ENCODE measurements at regions not wholly inside any gene's neighbourhood (a gene's known extent, or its start where the extent isn't known, plus 50 kb on each side); places are given as distances from the start of the nearest gene placed in this dataset.

GRCh38 chr4:82232891-82233290 is 140.9 kb downstream of the HNRNPD start:
- DNase-seq (ENCODE audit: low read depth in 1 of 2, low spot score in 2 of 2) = no peak
- no peak overlapping the region for H3K4ac ChIP-seq (replicated peaks; ENCODE audit: insufficient read length, low read depth, low read length)
- no peak overlapping the region for H3K23ac ChIP-seq (ENCODE audit: insufficient read length)
- H2AK5ac ChIP-seq (ENCODE audit: low read depth, low read length) = no peak overlapping the region
- ChIA-PET CTCF (ENCODE audit: partially characterized antibody) (no interaction called here), POLR2A (ENCODE audit: partially characterized antibody) (no interaction called here)
- no peaks in the 10 kb centered on the region for H4K20me1 ChIP-seq (replicated peaks in 1 of 2; ENCODE audit: control insufficient read depth in 1 of 2, insufficient read depth in 2 of 2, low read length in 2 of 2)
- TF ChIP-seq EGR1 (IDR thresholded peaks at IDR 0.05; ENCODE audit: borderline replicate concordance, low read depth, low read length) (no peak), NRF1 (IDR thresholded peaks at IDR 0.05; ENCODE audit: low read depth, low read length) (no peak), SIX5 (IDR thresholded peaks at IDR 0.05; ENCODE audit: low read depth, low read length) (no peak), SRF (IDR thresholded peaks at IDR 0.05; ENCODE audit: low read depth, low read length) (no peak), RAD21 (IDR thresholded peaks at IDR 0.05 in 1 of 2, conservative IDR thresholded peaks at IDR 0.05 in 1 of 2; ENCODE audit: low read depth in 2 of 2, low read length in 2 of 2) (no peak), FOSL1 (IDR thresholded peaks at IDR 0.05; ENCODE audit: insufficient read depth, low read depth, low read length) (no peak), USF2 (IDR thresholded peaks at IDR 0.05; ENCODE audit: low read length) (no peak)
- no peak overlapping the region for H2BK20ac ChIP-seq (ENCODE audit: low read length)
- 63% methylated on average over 1 of the region's 1 CpG; no CpG with 5 or more reads in 1 of the 2 experiments for WGBS, 2 experiments (ENCODE audit: extremely low coverage in 1 of 2, insufficient coverage in 1 of 2, insufficient read length in 1 of 2, insufficient replicate concordance in 2 of 2, low coverage in 1 of 2, low lambda C conversion rate in 2 of 2, missing lambda C conversion rate in 1 of 2)
- H4K8ac ChIP-seq (ENCODE audit: extremely low read depth, insufficient read depth, low read length) = no peak overlapping the region
- H3K4me1 ChIP-seq (replicated peaks in 1 of 4; ENCODE audit: control insufficient read depth in 3 of 4, insufficient read depth in 4 of 4, low read length in 3 of 4) = no peaks in the 10 kb centered on the region
- H3K27me3 ChIP-seq (replicated peaks in 1 of 4; ENCODE audit: control insufficient read depth in 3 of 4, extremely low read depth in 1 of 4, insufficient read depth in 3 of 4, low read length in 3 of 4) = no peaks in the 10 kb centered on the region
- H3K4me2 ChIP-seq (ENCODE audit: insufficient read depth in 1 of 2, low read depth in 2 of 2, low read length in 2 of 2) = no peak overlapping the region
- H2BK120ac ChIP-seq (replicated peaks; ENCODE audit: low read depth, low read length) = no peak overlapping the region
- no peaks in the 10 kb centered on the region for H3K79me2 ChIP-seq (ENCODE audit: control insufficient read depth in 1 of 2, insufficient read depth in 2 of 2, low read length in 2 of 2)
- H3K79me1 ChIP-seq (ENCODE audit: low read depth, low read length) = no peaks in the 10 kb centered on the region
- no peak overlapping the region for H3K56ac ChIP-seq (replicated peaks; ENCODE audit: insufficient read length, low read depth, low read length)
- H3K9ac ChIP-seq (replicated peaks in 1 of 4; ENCODE audit: extremely low read depth in 1 of 4, low read depth in 3 of 4, low read length in 3 of 4) = no peak overlapping the region
- H3K36me3 ChIP-seq (ENCODE audit: control insufficient read depth in 2 of 4, insufficient read depth in 4 of 4, low read length in 3 of 4) = no peaks in the 10 kb centered on the region
- H4K5ac ChIP-seq (ENCODE audit: insufficient read length, low read depth, low read length) = no peak overlapping the region
- no peak overlapping the region for H3K18ac ChIP-seq (ENCODE audit: extremely low read depth, low read length)
- H4K91ac ChIP-seq (replicated peaks; ENCODE audit: insufficient read length, low read length) = no peak overlapping the region
- H3K23me2 ChIP-seq (ENCODE audit: low read depth, low read length) = no peaks in the 10 kb centered on the region
- H3K9me3 ChIP-seq (ENCODE audit: insufficient read depth in 2 of 2, low read depth in 1 of 2, low read length in 1 of 2) = no peaks in the 10 kb centered on the region
- no peak for FAIRE-seq
- H2AFZ ChIP-seq (ENCODE audit: low read length) = no peak overlapping the region
- no peak overlapping the region for H3K27ac ChIP-seq (ENCODE audit: low read depth, low read length)
- no peak overlapping the region for H2BK12ac ChIP-seq (ENCODE audit: low read depth, low read length)
- H3K4me3 ChIP-seq (ENCODE audit: extremely low read depth in 1 of 4, insufficient read depth in 2 of 4, low read depth in 3 of 4, low read length in 4 of 4) = no peak overlapping the region
- H2BK5ac ChIP-seq (ENCODE audit: low read depth, low read length) = no peak overlapping the region
- no peak overlapping the region for H3K14ac ChIP-seq (ENCODE audit: insufficient read length)
- no peak overlapping the region for H2BK15ac ChIP-seq (ENCODE audit: low read length)

Data from H1 (cell line).